Motor neuron (in vitro differentiated cells): ENCODE measurements at regions not wholly inside any gene's neighbourhood (a gene's known extent, or its start where the extent isn't known, plus 50 kb on each side); places are given as distances from the start of the nearest gene placed in this dataset.

ENCODE experiments used
- ATAC-seq, 8 experiments: fragments of 200-7000 bp; cut with Tn5 transposase; replicated peaks in 6 of 8; 2 replicates each; pipeline ENCODE4 v1.8.0; 2021; ENCODE audit warnings: mild to moderate bottlenecking in 8 of 8, moderate library complexity in 8 of 8
- H3K27ac ChIP-seq, 2 donors: fragments of 250-450 bp; sonication (Bioruptor Pico); 2 replicates each; pipeline ENCODE4 v1.9.0; 2021; ENCODE audit warnings: antibody characterized with exemption in 2 of 2, mild to moderate bottlenecking in 2 of 2, moderate library complexity in 1 of 2
- H3K4me1 ChIP-seq, 2 donors: fragments of 250-450 bp; sonication (Bioruptor Pico); replicated peaks in 1 of 2; 2 replicates each; pipeline ENCODE4 v1.6.1; 2021; ENCODE audit warnings: antibody characterized with exemption in 2 of 2, mild to moderate bottlenecking in 2 of 2, moderate library complexity in 1 of 2
- H3K4me3 ChIP-seq, 5 donors: fragments of 250-450 bp; sonication (Bioruptor Pico); 2 replicates each; pipeline ENCODE4 v1.9.0; 2021; ENCODE audit warnings: antibody characterized with exemption in 5 of 5, mild to moderate bottlenecking in 5 of 5, moderate library complexity in 4 of 5
- WGBS, 10 experiments: fragments of 450-650 bp; shearing (Covaris generic); methylation state at CpG; one replicate each; pipeline ENCODE4 v1.0.0; 2022; 5-methylcytosine and 5-hydroxymethylcytosine counted together
- in situ Hi-C, 9 experiments: fragments of 400-800 bp; cut with MboI; loops; one replicate each; pipeline ENCODE4 v1.15.0; 2021; ENCODE audit warnings: low sequenced_read_pairs in 9 of 9, low pct_unique_long_range_greater_than_20kb in 2 of 9; ENCODE audit not compliant: unreplicated experiment in 9 of 9

DNA sequence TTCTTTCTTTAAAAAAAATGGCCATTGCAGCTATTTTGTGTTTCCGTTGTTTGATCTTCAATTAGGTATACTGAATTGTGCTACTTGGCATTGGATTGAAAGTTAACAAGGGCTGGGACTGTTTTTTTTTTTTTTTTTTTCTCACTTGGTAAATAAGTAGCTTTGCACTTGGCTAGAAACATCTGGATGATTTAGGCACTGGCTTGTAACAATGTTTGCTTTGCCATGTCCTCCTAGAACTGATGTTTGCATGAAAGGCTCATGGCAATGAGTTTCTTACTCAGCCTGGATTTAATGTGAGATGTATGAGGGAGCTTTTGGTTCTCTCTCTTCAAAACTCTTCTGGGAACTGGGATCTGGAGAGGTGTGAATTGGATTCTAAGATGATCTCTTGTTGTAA is 414.1 kb downstream of the CDH26 start:
- peak in 1 of 8 experiments; percentile 27 for ATAC-seq
- peaks cover 13 to 18% of the 10 kb centered on the region in 2 donors for H3K4me1 ChIP-seq
- H3K4me3 ChIP-seq = no peak overlapping the region
- in situ Hi-C loops = no loop called here
- H3K27ac ChIP-seq = no peak overlapping the region
- 7 to 83% (median 62%) methylated on average over 1 of the region's 1 CpG for WGBS, 10 experiments

DNA sequence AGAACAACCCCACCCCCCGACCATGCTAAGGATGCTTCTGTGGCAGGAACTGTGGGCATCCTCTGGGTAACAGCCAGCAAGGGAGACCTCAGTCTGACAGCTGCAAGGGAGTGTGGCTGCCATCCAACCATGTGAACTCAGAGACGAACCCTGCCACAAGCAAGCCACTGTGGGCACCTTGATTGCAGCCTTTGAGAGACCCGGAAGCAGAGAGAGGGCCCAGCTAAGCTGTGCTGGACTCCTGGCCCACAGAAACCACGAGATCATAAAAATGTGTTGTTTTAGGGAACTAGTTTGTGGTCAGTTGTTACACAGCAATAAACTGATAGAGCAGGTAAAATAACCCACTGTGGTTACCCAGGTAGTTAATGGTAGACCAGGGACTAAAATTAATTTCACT is 414.6 kb downstream of the CDH26 start:
- Histone ChIP-seq H3K4me3 (no peak overlapping the region), H3K4me1 (peaks cover 13 to 22% of the 10 kb centered on the region in 2 donors), H3K27ac (no peak overlapping the region)
- no peak for ATAC-seq
- 0 to 80% (median 53%) methylated on average over 1 to 4 of the region's 4 CpGs; no CpG with 5 or more reads in 4 of the 10 experiments for WGBS, 10 experiments
- in situ Hi-C loops = no loop called here

DNA sequence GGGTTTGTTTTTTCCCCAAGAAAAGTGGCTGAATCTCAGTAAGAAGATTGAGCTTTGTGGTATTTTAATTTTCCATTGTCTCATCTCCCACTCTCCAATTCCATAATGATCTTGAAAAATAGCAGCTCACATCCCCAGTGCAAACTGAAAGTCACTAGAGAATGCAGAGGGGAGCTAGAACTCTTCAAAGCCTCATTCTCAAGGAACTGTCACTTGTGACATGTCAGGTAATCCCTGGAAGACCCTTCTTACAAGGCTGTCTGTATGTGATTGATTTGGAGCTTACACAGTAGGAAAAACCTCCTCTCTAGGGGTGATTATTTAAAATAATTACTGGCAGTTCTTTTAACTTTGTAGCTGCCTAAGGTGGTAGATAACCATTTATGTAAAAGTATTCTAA is 420.4 kb downstream of the CDH26 start:
- in situ Hi-C loops = no loop called here
- no peak for ATAC-seq

DNA sequence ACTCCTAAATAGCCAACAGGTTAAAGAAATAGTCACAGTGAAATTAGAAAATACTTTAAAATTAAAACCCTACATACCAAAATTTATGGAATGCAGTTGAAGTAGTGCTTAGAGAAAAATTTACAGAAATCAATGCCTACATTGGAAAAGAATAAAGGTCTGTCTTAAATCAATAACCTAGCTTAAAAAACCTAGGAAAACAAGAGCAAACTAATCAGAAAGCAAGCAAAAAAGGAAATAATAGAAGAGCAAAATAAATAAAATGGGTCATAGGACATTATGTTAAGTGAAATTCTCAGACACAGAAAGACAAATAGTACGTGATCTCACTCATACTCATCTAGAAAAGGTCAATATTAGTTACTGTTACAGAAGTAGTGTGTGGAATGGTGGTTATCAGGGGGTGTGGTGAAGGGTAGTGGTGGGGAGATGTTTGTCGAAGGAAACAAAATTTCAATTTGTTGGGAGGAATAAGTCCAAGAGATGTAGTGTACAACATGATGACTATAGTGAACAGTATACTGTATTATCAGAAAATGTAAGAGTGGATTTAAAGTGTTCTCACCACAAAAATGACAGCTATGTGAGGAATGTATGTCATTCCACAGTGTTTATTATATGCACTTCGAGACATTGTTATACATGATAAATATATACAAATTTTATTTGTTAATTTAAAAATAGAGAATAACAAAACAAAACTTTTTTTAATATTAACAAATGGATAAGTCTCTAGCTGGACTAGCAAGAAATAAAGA is 423.6 kb downstream of the CDH26 start:
- peaks cover 0 to 11% of the 10 kb centered on the region in 2 donors for H3K4me1 ChIP-seq
- WGBS, 10 experiments = 9 to 89% (median 77%) methylated on average over 1 to 3 of the region's 3 CpGs
- H3K4me3 ChIP-seq = no peak overlapping the region
- in situ Hi-C loops = no loop called here
- no peak overlapping the region for H3K27ac ChIP-seq
- no peak for ATAC-seq

More for the DNA sequence above, 420.4 kb downstream of the CDH26 start:
- Histone ChIP-seq H3K4me1 (peaks cover 0 to 13% of the 10 kb centered on the region in 2 donors), H3K4me3 (no peak overlapping the region), H3K27ac (no peak overlapping the region)

DNA sequence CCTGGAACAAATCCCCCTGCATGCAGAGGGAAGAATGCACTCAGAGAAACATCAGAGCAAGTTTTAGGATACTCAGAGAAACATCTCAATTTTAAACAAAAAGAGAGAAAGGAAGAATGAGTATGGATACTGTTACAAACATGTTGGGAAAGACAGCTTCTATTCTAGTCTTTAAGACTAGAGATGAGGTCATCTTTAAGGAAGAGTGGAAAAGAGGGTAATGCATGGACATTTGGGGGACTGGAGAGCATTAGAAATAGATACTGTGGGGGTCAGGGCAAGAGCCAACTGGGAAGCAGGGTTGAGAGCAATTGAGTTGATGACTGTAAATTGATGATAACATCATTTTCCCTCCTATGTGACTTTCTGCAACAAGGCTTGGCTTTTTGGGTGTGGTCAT is 431.2 kb downstream of the CDH26 start:
- no peak for ATAC-seq
- Histone ChIP-seq H3K4me1 (no peaks in the 10 kb centered on the region), H3K4me3 (no peak overlapping the region), H3K27ac (no peak overlapping the region)
- in situ Hi-C loops = no loop called here

DNA sequence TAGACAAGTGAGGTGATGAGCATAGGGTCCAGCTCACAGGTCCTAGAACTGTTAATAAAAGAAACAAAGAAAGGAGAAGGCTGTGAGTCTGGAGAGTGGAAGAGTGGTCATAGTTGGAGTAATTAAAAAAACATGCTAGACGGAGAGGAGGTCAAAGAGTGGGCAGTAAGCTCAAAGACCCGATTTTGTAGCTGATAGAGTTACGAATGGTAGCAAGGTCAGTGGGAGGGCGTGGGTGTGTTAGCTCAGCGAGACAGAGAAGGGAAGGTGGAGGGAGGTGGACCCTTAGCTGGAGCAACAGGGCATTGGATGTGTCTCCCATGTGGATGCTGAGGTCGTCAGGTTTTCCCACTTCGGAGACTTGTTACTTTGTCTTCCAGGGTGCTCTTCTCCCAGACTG is 431.7 kb downstream of the CDH26 start:
- in situ Hi-C loops = no loop called here
- WGBS, 10 experiments = 3 to 79% (median 37%) methylated on average over 2 to 7 of the region's 7 CpGs; no CpG with 5 or more reads in 2 of the 10 experiments
- Histone ChIP-seq H3K27ac (no peak overlapping the region), H3K4me3 (no peak overlapping the region), H3K4me1 (no peaks in the 10 kb centered on the region)
- no peak for ATAC-seq

DNA sequence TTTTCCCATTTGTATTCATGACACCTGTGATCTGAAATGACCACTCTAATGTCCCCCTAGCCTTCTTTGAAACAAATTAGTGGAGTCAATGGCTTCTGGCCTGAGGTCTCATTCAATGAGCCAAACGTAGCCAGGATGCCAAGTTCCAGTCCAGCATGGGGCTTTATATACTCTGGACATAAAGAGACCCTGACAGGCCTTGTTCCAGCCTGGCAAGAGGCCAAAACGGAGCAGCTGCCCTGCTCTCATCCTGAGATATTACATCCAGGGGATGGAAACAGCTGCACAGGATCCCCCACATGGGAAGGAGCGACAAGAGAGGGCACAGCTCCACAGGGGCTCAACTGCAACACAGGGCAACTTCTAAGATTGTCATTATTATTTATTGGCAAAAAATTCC is 437.8 kb downstream of the CDH26 start:
- ATAC-seq = no peak
- in situ Hi-C loops = no loop called here
- WGBS, 10 experiments = 0 to 100% (median 41%) methylated on average over 1 to 3 of the region's 3 CpGs; no CpG with 5 or more reads in 2 of the 10 experiments
- Histone ChIP-seq H3K4me1 (peaks cover 0 to 3% of the 10 kb centered on the region in 2 donors), H3K27ac (no peak overlapping the region), H3K4me3 (no peak overlapping the region)

DNA sequence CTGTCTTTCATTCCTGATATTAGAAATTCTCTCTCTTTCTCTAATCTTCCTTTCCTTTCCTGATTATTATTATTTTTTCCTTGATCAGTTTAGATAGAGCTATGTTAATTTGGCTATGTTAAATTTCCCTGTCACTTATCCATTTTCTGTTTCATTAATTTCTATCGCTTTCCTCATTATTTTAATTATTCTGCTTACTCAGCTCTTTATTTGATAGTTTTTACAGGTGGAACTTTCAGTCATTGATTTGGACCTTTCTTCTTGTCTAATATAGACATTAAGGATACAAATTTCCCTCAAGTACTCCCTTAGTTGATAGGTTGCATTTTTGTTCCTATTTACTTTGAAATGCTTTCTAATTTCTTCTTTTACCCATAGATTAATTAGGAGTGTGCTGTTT is 442.3 kb downstream of the CDH26 start:
- no peak for ATAC-seq
- in situ Hi-C loops = no loop called here
- 17 to 100% (median 92%) methylated on average over 1 of the region's 1 CpG for WGBS, 10 experiments
- Histone ChIP-seq H3K4me1 (peaks cover 0 to 3% of the 10 kb centered on the region in 2 donors), H3K27ac (no peak overlapping the region), H3K4me3 (no peak overlapping the region)

DNA sequence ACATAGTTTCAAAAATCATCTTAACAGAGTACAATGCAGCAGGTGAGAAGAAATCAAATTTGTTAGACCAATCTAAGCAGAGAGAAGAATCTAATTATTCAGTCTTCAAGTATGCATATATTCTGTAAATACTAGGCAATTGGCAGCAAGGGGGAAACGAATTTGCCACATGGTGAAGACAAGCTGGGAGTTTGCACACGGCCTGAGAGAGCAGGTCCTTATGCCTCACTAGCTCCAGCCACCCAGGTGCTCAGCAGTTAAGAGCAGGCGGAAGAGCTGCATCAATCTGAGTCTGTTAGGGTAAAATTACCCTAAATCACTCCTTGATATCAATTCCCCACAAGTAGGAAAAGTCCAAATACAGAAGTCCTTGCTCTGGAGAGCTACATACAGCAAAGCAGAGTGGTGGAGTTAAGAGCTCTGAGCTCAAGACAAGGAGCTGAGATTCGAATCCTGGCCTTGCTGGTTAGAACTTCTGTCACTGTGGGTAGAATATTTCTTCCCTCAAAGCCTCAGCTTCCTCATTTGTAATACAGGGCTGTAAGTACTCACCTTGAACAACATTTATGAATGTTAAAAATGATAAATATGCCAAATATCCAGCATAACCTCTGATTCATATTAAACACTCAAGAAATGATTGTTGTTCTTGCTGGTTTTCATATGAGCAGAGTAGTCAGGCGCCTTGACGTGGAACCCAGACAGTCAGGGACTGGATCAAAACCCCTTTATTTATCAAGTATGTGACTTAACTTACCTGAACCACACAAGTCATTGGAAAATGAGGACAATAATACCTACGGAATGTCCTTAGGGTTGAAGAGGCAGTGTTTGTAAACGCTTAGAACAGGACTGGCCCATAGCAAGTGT is 444.2 kb downstream of the CDH26 start:
- in situ Hi-C loops = no loop called here
- H3K4me3 ChIP-seq = no peak overlapping the region
- no peaks in the 10 kb centered on the region for H3K4me1 ChIP-seq
- WGBS, 10 experiments = 31 to 86% (median 55%) methylated on average over 1 to 8 of the region's 8 CpGs; no CpG with 5 or more reads in 1 of the 10 experiments
- H3K27ac ChIP-seq = no peak overlapping the region
- peak in 1 of 8 experiments; percentile 53 for ATAC-seq

DNA sequence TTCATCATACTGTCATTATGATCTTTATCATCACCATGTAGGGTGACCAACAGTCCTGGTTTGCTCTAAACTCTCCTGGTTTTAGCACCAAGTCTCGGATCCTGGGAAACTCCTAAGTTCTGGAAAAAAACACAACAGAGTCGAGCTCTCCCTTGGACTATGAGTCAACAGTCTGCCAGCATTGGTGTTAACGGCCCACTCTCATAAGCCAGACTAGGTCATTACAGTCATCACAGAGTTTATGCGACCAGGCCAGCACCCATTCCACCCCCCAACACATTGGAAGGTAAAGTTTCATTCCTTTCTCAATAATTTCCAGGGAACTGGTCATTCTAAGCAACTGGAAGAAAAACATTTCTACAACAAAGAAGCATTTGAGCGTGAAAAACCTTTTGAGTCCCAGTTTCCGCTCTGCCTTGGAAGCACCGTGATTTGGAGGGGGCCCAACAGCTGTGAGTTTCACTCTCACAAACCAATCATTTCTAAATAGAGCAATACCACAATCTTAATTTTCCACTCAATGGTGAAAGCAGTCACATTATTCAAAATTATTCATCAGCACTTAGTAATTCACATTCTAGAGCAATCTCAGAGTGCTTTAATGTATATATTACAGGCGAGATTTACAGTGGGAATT is 445.0 kb downstream of the CDH26 start:
- peak in 2 of 8 experiments; percentile 41 to 44 for ATAC-seq
- H3K27ac ChIP-seq = no peak overlapping the region
- H3K4me3 ChIP-seq = no peak overlapping the region
- no peaks in the 10 kb centered on the region for H3K4me1 ChIP-seq
- in situ Hi-C loops = no loop called here
- 20 to 94% (median 83%) methylated on average over 1 to 8 of the region's 8 CpGs; no CpG with 5 or more reads in 1 of the 10 experiments for WGBS, 10 experiments

DNA sequence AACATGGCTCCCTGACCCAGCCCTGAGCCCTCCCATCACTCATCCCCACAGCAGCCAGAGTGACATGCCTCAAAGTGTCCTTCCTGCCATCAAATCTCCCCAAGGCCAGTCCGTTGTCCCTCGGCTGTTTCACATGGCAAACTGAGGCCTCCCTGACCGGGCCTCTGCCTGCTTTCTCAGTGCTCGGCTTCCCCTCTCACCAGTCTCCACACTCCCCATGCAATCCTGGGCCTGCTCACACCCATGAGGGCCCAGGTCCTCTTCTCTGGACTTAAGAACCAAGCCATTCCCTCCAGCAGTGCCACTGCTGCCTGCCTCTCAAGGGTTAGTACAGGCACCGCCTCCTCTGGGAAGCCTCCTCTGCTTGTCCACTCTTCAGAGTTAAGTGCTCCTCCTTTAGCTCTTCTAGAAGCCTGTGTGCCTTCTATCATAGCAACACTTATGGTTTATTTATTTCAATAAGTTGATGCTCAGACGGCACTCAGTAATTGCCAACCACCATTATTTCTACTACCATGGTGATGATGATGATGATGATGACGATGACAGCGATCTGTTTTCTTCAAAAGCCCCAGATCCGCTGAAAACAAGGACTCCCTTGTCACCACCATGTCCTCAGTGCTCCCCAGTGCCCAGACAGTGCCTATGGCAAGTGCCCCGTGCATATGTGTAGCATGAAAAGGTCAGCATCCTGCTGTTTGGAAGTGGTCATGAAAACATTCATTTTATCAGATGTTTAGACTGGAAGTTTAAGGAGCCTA is 449.0 kb downstream of the CDH26 start:
- Histone ChIP-seq H3K27ac (no peak overlapping the region), H3K4me1 (no peaks in the 10 kb centered on the region), H3K4me3 (no peak overlapping the region)
- no peak for ATAC-seq
- in situ Hi-C loops = no loop called here
- WGBS, 10 experiments = 50 to 92% (median 70%) methylated on average over 1 to 6 of the region's 10 CpGs; no CpG with 5 or more reads in 1 of the 10 experiments

DNA sequence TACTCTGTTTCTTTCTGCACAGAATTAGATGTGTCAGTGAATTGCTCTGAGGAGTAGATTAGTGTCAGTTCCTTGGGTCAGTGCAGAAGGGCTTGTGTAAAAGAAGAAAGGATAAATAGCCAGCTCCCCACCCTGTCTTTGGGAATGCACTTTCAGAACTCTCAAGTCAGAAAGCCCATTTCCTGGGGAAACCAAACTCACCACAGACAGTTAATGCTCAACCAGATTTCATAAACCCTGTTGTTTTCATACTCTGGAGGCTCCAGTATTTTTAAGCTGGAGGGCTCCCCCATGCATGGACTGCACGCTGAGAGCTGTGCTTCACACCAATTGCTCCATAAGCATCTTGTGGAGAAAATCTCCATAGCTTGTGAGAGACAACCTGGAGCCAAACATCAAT is 449.7 kb downstream of the CDH26 start:
- H3K4me1 ChIP-seq = no peaks in the 10 kb centered on the region
- H3K27ac ChIP-seq = no peak overlapping the region
- ATAC-seq = no peak
- H3K4me3 ChIP-seq = no peak overlapping the region
- in situ Hi-C loops = no loop called here
- 0 to 67% (median 60%) methylated on average over 1 of the region's 1 CpG; no CpG with 5 or more reads in 5 of the 10 experiments for WGBS, 10 experiments
